A549 (cell line): ENCODE measurements at regions not wholly inside any gene's neighbourhood (a gene's known extent, or its start where the extent isn't known, plus 50 kb on each side); places are given as distances from the start of the nearest gene placed in this dataset.

ENCODE experiments used
- ATAC-seq, 2 experiments: fragments of 200-7000 bp in 1 of 2; fragments of >200 bp in 1 of 2; cut with Nextera tagmentation in 1 of 2; cut with Tn5 transposase in 1 of 2; 3 replicates each; pipeline versions ENCODE4 v1.8.0 to v1.9.1; 2018 to 2020; ENCODE audit warnings: mild to moderate bottlenecking in 1 of 2, moderate library complexity in 1 of 2
- CTCF ChIA-PET: fragments of 300-600 bp; sonication (Branson Sonifier 250); formaldehyde crosslinking; extraction: SDS; loops from one replicate; lab custom pipeline; 2021; ENCODE audit warnings: antibody characterized with exemption, inconsistent platforms; lab: Yijun Ruan, JAX
- POLR2A ChIA-PET: fragments of 350-600 bp; formaldehyde crosslinking; extraction: SDS; loops from one replicate; lab custom pipeline; 2021; ENCODE audit warnings: antibody characterized with exemption, inconsistent platforms; lab: Yijun Ruan, JAX
- DNase-seq, 2 experiments: peaks; one replicate each; pipeline versions ENCODE4 v3.0.0 to v3.0.0-alpha.2; 2011 to 2016; ENCODE audit warnings: low read depth in 1 of 2, low spot score in 1 of 2
- FAIRE-seq: peaks from 2 replicates; lab custom pipeline; 2011; peaks lifted over from hg19 to GRCh38; lab: Jason Lieb, UNC
- H3K27ac ChIP-seq, 2 experiments: fragments of >200 bp; sonication (Bioruptor Twin); formaldehyde crosslinking; 3 replicates each; pipeline ENCODE4 v1.5.1; 2016 to 2017
- H3K4me1 ChIP-seq: fragments of >200 bp; sonication (Bioruptor Twin); formaldehyde crosslinking; 3 replicates; pipeline ENCODE4 v1.6.1; 2016
- H3K4me2 ChIP-seq: fragments of >200 bp; sonication (Bioruptor Twin); formaldehyde crosslinking; 3 replicates; pipeline ENCODE4 v1.6.1; 2016
- H3K4me3 ChIP-seq: fragments of >200 bp; sonication (Bioruptor Twin); formaldehyde crosslinking; 3 replicates; pipeline ENCODE4 v1.5.1; 2016
- H3K9me3 ChIP-seq: fragments of >200 bp; sonication (Bioruptor Twin); formaldehyde crosslinking; 3 replicates; pipeline ENCODE4 v1.6.1; 2016
- BCL3 ChIP-seq: fragments of >200 bp; sonication (Bioruptor Twin); formaldehyde crosslinking; IDR thresholded peaks from 3 replicates; pipeline ENCODE4 v1.6.1; 2016
- BHLHE40 ChIP-seq: IDR thresholded peaks from 2 replicates; pipeline ENCODE4 v1.6.1; 2012; ENCODE audit warnings: low read depth, low read length, inconsistent platforms
- CBX8 ChIP-seq: fragments of 200-600 bp; sonication (generic); IDR thresholded peaks from 2 replicates; pipeline ENCODE4 v1.6.1; 2016
- EHF ChIP-seq: fragments of 250-450 bp; sonication (Bioruptor Pico); IDR thresholded peaks from 2 replicates; pipeline ENCODE4 v1.5.0; 2020; ENCODE audit warnings: mild to moderate bottlenecking
- FOSL2 ChIP-seq, 2 experiments: fragments of 450-650 bp in 1 of 2; fragments of >200 bp in 1 of 2; sonication (Bioruptor Twin) in 1 of 2; formaldehyde crosslinking; IDR thresholded peaks; 2 replicates each; pipeline versions ENCODE4 v1.5.0 to v1.6.1; 2016 to 2020; ENCODE audit warnings: mild to moderate bottlenecking in 1 of 2, moderate library complexity in 1 of 2
- HDAC2 ChIP-seq: fragments of 200-600 bp; sonication (generic); IDR thresholded peaks from 2 replicates; pipeline ENCODE4 v1.6.1; 2016
- HES2 ChIP-seq: fragments of >200 bp; sonication (Bioruptor Twin); formaldehyde crosslinking; IDR thresholded peaks from 2 replicates; pipeline ENCODE4 v1.6.1; 2016
- HMGXB4 ChIP-seq: fragments of 250-450 bp; sonication (Bioruptor Pico); IDR thresholded peaks from 2 replicates; pipeline ENCODE4 v1.5.0; 2021; ENCODE audit warnings: mild to moderate bottlenecking, moderate library complexity, borderline replicate concordance
- HOXB13 ChIP-seq: fragments of 250-450 bp; sonication (Bioruptor Pico); IDR thresholded peaks from 2 replicates; pipeline ENCODE4 v1.5.0; 2020; ENCODE audit warnings: low read depth, mild to moderate bottlenecking, moderate library complexity
- HOXB5 ChIP-seq: fragments of 250-450 bp; sonication (Bioruptor Pico); IDR thresholded peaks from 2 replicates; pipeline ENCODE4 v1.5.0; 2020; ENCODE audit warnings: mild to moderate bottlenecking, moderate library complexity
- JUN ChIP-seq, 2 experiments: fragments of >200 bp; sonication (Bioruptor Twin); formaldehyde crosslinking; IDR thresholded peaks; 2 replicates in 1 of 2; 3 replicates in 1 of 2; pipeline ENCODE4 v1.6.1; 2016 to 2017
- JUNB ChIP-seq: fragments of >200 bp; sonication (Bioruptor Twin); formaldehyde crosslinking; IDR thresholded peaks from 2 replicates; pipeline ENCODE4 v1.6.1; 2016
- KDM1A ChIP-seq: fragments of 200-600 bp; sonication (generic); IDR thresholded peaks from 2 replicates; pipeline ENCODE4 v1.6.1; 2016; ENCODE audit warnings: low read depth, mild to moderate bottlenecking
- MAFK ChIP-seq: fragments of 450-650 bp; IDR thresholded peaks from 2 replicates; pipeline ENCODE4 v1.6.1; 2014; ENCODE audit not compliant: partially characterized antibody
- NPAS2 ChIP-seq: fragments of 250-450 bp; sonication (Bioruptor Pico); IDR thresholded peaks from 2 replicates; pipeline ENCODE4 v1.8.0; 2022; ENCODE audit warnings: mild to moderate bottlenecking, moderate library complexity, borderline replicate concordance
- PHF8 ChIP-seq: fragments of 200-600 bp; sonication (generic); IDR thresholded peaks from 2 replicates; pipeline ENCODE4 v1.6.1; 2016; ENCODE audit warnings: low read depth, mild to moderate bottlenecking, antibody characterized with exemption, moderate library complexity, borderline replicate concordance
- POLR2A ChIP-seq: IDR thresholded peaks from 2 replicates; pipeline ENCODE4 v1.6.1; 2012; ENCODE audit warnings: mild to moderate bottlenecking, low read length
- POLR2AphosphoS2 ChIP-seq: conservative IDR thresholded peaks from 2 replicates; pipeline ENCODE4 v1.6.1; 2012; ENCODE audit warnings: low read length, improper control_type of control experiment, inconsistent platforms
- RAD21 ChIP-seq, 2 experiments: fragments of >200 bp in 1 of 2; sonication (Bioruptor Twin) in 1 of 2; formaldehyde crosslinking in 1 of 2; IDR thresholded peaks in 1 of 2; conservative IDR thresholded peaks in 1 of 2; 2 replicates in 1 of 2; 3 replicates in 1 of 2; pipeline ENCODE4 v1.6.1; 2012 to 2018; ENCODE audit warnings: inconsistent platforms in 1 of 2
- RARB ChIP-seq: fragments of 250-450 bp; sonication (Bioruptor Pico); IDR thresholded peaks from 2 replicates; pipeline ENCODE4 v1.8.0; 2021; ENCODE audit warnings: mild to moderate bottlenecking, moderate library complexity
- RCOR1 ChIP-seq: fragments of 150-350 bp; IDR thresholded peaks from 2 replicates; pipeline ENCODE4 v1.6.1; 2014; ENCODE audit warnings: antibody characterized with exemption, low read length, low read depth
- REST ChIP-seq: fragments of 200-600 bp; sonication (generic); IDR thresholded peaks from 2 replicates; pipeline ENCODE4 v1.6.1; 2016; ENCODE audit warnings: antibody characterized with exemption, mild to moderate bottlenecking, moderate library complexity
- RNF2 ChIP-seq: fragments of 200-600 bp; sonication (generic); IDR thresholded peaks from 2 replicates; pipeline ENCODE4 v1.6.1; 2016; ENCODE audit warnings: low read depth, mild to moderate bottlenecking, antibody characterized with exemption, moderate library complexity, borderline replicate concordance
- USF2 ChIP-seq: fragments of 450-650 bp; IDR thresholded peaks from 2 replicates; pipeline ENCODE4 v1.6.1; 2014; ENCODE audit warnings: antibody characterized with exemption
- ZNF302 ChIP-seq: fragments of 250-450 bp; sonication (Bioruptor Pico); IDR thresholded peaks from 2 replicates; pipeline ENCODE4 v1.9.0; 2021; ENCODE audit warnings: inconsistent platforms, mild to moderate bottlenecking, moderate library complexity
- ZSCAN20 ChIP-seq: fragments of 250-450 bp; sonication (Bioruptor Pico); IDR thresholded peaks from 2 replicates; pipeline ENCODE4 v1.8.0; 2022; ENCODE audit warnings: mild to moderate bottlenecking, moderate library complexity
- WGBS: methylation state at CpG from one replicate; pipeline ENCODE4 v1.1.6; 2017; ENCODE audit errors: missing lambda C conversion rate; 5-methylcytosine and 5-hydroxymethylcytosine counted together

GRCh38 chrX:127276326-127276725, 456.8 kb downstream of the PRR32 start:
- WGBS, result 23% methylated on average over 2 of the region's 2 CpGs
- ChIA-PET POLR2A (no interaction called here), CTCF (no interaction called here)
- no peak overlapping the region for H3K27ac ChIP-seq
- FAIRE-seq (no peak), DNase-seq (no peak), ATAC-seq (no peak)
- no peak overlapping the region for H3K4me2 ChIP-seq
- H3K4me1 ChIP-seq, result no peaks in the 10 kb centered on the region
- H3K4me3 ChIP-seq, result no peak overlapping the region
- TF ChIP-seq POLR2A, result no peak
- TF ChIP-seq HDAC2, result no peak
- TF ChIP-seq JUN (IDR thresholded peaks at IDR 0.05), result no peak
- TF ChIP-seq RNF2, result no peak
- no peak for TF ChIP-seq CBX8
- no peak for TF ChIP-seq RARB (CRISPR knock-in tag)
- TF ChIP-seq ZSCAN20 (CRISPR knock-in tag), result no peak
- TF ChIP-seq PHF8, result no peak
- no peak for TF ChIP-seq KDM1A
- no peaks in the 10 kb centered on the region for H3K9me3 ChIP-seq

- no peak for DNase-seq
- CTCF ChIA-PET, result no interaction called here
- H3K4me3 ChIP-seq, result no peak overlapping the region
- no peaks in the 10 kb centered on the region for H3K4me1 ChIP-seq
- ATAC-seq, result no peak
- POLR2A ChIA-PET, result no interaction called here
- no peak for FAIRE-seq
- no peaks in the 10 kb centered on the region for H3K9me3 ChIP-seq
- no peak for TF ChIP-seq NPAS2 (CRISPR knock-in tag)
- no peak for TF ChIP-seq HES2
- no peak for TF ChIP-seq RAD21 (conservative IDR thresholded peaks at IDR 0.05 in 1 of 2, IDR thresholded peaks at IDR 0.05 in 1 of 2)
- no peak for TF ChIP-seq HMGXB4 (CRISPR knock-in tag)
- TF ChIP-seq BCL3, result no peak
- no peak for TF ChIP-seq POLR2AphosphoS2
- H3K4me2 ChIP-seq, result no peak overlapping the region
- H3K27ac ChIP-seq, result no peak overlapping the region
These were observed 481.0 kb downstream of the PRR32 start for GRCh38 chrX:127300511-127300910.

- CTCF ChIA-PET, result no interaction called here
- ATAC-seq (no peak), DNase-seq (no peak), FAIRE-seq (no peak)
- TF ChIP-seq MAFK (peak; percentile 59), JUNB (no peak)
- 21% methylated on average over 2 of the region's 2 CpGs for WGBS
- Histone ChIP-seq H3K4me1 (no peaks in the 10 kb centered on the region), H3K27ac (no peak overlapping the region), H3K9me3 (no peaks in the 10 kb centered on the region), H3K4me2 (no peak overlapping the region), H3K4me3 (no peak overlapping the region)
- POLR2A ChIA-PET, result no interaction called here
These were observed 483.3 kb downstream of the PRR32 start for GRCh38 chrX:127302841-127303240.

- WGBS, result 0% methylated on average over 1 of the region's 1 CpG
- Histone ChIP-seq H3K4me2 (no peak overlapping the region), H3K4me3 (no peak overlapping the region), H3K4me1 (no peaks in the 10 kb centered on the region), H3K9me3 (no peaks in the 10 kb centered on the region), H3K27ac (no peak overlapping the region)
- ChIA-PET POLR2A (no interaction called here), CTCF (no interaction called here)
- FAIRE-seq (no peak), DNase-seq (no peak), ATAC-seq (no peak)
- TF ChIP-seq ZSCAN20 (CRISPR knock-in tag), result no peak
- no peak for TF ChIP-seq BHLHE40
- TF ChIP-seq USF2, result no peak
- TF ChIP-seq REST, result no peak
- no peak for TF ChIP-seq HOXB13 (CRISPR knock-in tag)
- no peak for TF ChIP-seq HOXB5 (CRISPR knock-in tag)
- TF ChIP-seq RCOR1, result no peak
- no peak for TF ChIP-seq MAFK
- TF ChIP-seq RARB (CRISPR knock-in tag), result no peak
- TF ChIP-seq JUNB, result no peak
- TF ChIP-seq EHF (CRISPR knock-in tag), result no peak
- TF ChIP-seq FOSL2 (IDR thresholded peaks at IDR 0.05), result no peak
- TF ChIP-seq FOSL2 (CRISPR knock-in tag; IDR thresholded peaks at IDR 0.05), result no peak
- TF ChIP-seq ZNF302 (CRISPR knock-in tag), result no peak
These were observed 485.5 kb downstream of the PRR32 start for GRCh38 chrX:127305013-127305412.
